ENCODE measurements at regions not wholly inside any gene's neighbourhood (a gene's known extent, or its start where the extent isn't known, plus 50 kb on each side); places are given as distances from the start of the nearest gene placed in this dataset.

- TF ChIP-seq EP300 (IDR thresholded peaks at IDR 0.05) (no peak), CTCF (IDR thresholded peaks at IDR 0.05) (no peak), POLR2A (IDR thresholded peaks at IDR 0.05) (no peak), POLR2AphosphoS5 (IDR thresholded peaks at IDR 0.05) (no peak)
- WGBS, 2 donors = 73 to 82% methylated on average over 10 to 17 of the region's 17 CpGs
- H3K9me3 ChIP-seq = no peaks in the 10 kb centered on the region
- ATAC-seq (ENCODE audit: low FRiP score in 2 of 2) (peak in 1 of 2 donors; percentile 43), DNase-seq (no peak)
- no peak overlapping the region for H3K4me3 ChIP-seq
- no peaks in the 10 kb centered on the region for H3K4me1 ChIP-seq
- H3K27ac ChIP-seq = no peak overlapping the region
- H3K36me3 ChIP-seq = no peaks in the 10 kb centered on the region
- H3K27me3 ChIP-seq = no peaks in the 10 kb centered on the region
Observed at GRCh38 chr17:77274096-77274845, 133.5 kb downstream of the SEC14L1 start.

GRCh38 chr17:77279448-77280303 lies 138.9 kb downstream of the SEC14L1 start:
- ATAC-seq (ENCODE audit: low FRiP score in 2 of 2) = peak in 1 of 2 donors; percentile 63
- 78 to 81% methylated on average over 12 to 20 of the region's 20 CpGs for WGBS, 2 donors
- TF ChIP-seq POLR2AphosphoS5 (IDR thresholded peaks at IDR 0.05) (peak in 1 of 2 donors; percentile 20), CTCF (IDR thresholded peaks at IDR 0.05) (no peak), POLR2A (IDR thresholded peaks at IDR 0.05) (no peak), EP300 (IDR thresholded peaks at IDR 0.05) (peak in 1 of 4 donors; percentile 28)
- Histone ChIP-seq H3K36me3 (no peaks in the 10 kb centered on the region), H3K27me3 (peaks cover 0 to 6% (median 0%) of the 10 kb centered on the region in 4 donors), H3K9me3 (no peaks in the 10 kb centered on the region), H3K27ac (no peak overlapping the region), H3K4me1 (peaks cover 14 to 26% (median 23%) of the 10 kb centered on the region in 4 donors), H3K4me3 (peak overlapping the region in 1 of 4 donors; percentile 59)
- DNase-seq = peak in 1 of 2 donors; percentile 59

- WGBS, 2 donors = 17 to 52% methylated on average over 17 to 58 of the region's 63 CpGs
- no peak for DNase-seq
- peaks cover 0 to 6% (median 0%) of the 10 kb centered on the region in 4 donors for H3K27me3 ChIP-seq
- H3K27ac ChIP-seq = peak overlapping the region in 1 of 4 donors; percentile 65
- H3K4me1 ChIP-seq = peaks cover 14 to 26% (median 24%) of the 10 kb centered on the region in 4 donors
- ATAC-seq (ENCODE audit: low FRiP score in 2 of 2) = no peak
- peak overlapping the region in 3 of 4 donors; percentile 56 to 67 (median 59) for H3K4me3 ChIP-seq
- no peaks in the 10 kb centered on the region for H3K36me3 ChIP-seq
- TF ChIP-seq CTCF (IDR thresholded peaks at IDR 0.05) (no peak), EP300 (IDR thresholded peaks at IDR 0.05) (no peak), POLR2AphosphoS5 (IDR thresholded peaks at IDR 0.05) (no peak), POLR2A (IDR thresholded peaks at IDR 0.05) (no peak)
- H3K9me3 ChIP-seq = no peaks in the 10 kb centered on the region
Observed at GRCh38 chr17:77280304-77281121, 139.7 kb downstream of the SEC14L1 start.

GRCh38 chr17:77281122-77281903 lies 140.5 kb downstream of the SEC14L1 start:
- H3K27me3 ChIP-seq = peaks cover 0 to 6% (median 0%) of the 10 kb centered on the region in 4 donors
- H3K27ac ChIP-seq = peak overlapping the region in 3 of 4 donors; percentile 46 to 65 (median 65)
- ATAC-seq (ENCODE audit: low FRiP score in 2 of 2) = peak; percentile 73 to 80
- peak overlapping the region; percentile 38 to 67 (median 58) for H3K4me3 ChIP-seq
- 4 to 8% methylated on average over 16 of the region's 86 CpGs for WGBS, 2 donors
- peaks cover 14 to 31% (median 30%) of the 10 kb centered on the region in 4 donors for H3K4me1 ChIP-seq
- H3K9me3 ChIP-seq = no peaks in the 10 kb centered on the region
- no peaks in the 10 kb centered on the region for H3K36me3 ChIP-seq
- DNase-seq = peak; percentile 68 to 93
- peak in 5 of 6 experiments; percentile 20 to 60 (median 38) for TF ChIP-seq CTCF (IDR thresholded peaks at IDR 0.05)
- TF ChIP-seq POLR2A (IDR thresholded peaks at IDR 0.05) = peak in 1 of 4 donors; percentile 27
- TF ChIP-seq POLR2AphosphoS5 (IDR thresholded peaks at IDR 0.05) = no peak

All from upper lobe of left lung (tissue), 6 donors.